HCT116 (cell line): ENCODE measurements at regions not wholly inside any gene's neighbourhood (a gene's known extent, or its start where the extent isn't known, plus 50 kb on each side); places are given as distances from the start of the nearest gene placed in this dataset.

Experiments
- ATAC-seq: fragments of 200-7000 bp; cut with Tn5 transposase; 2 replicates; pipeline ENCODE4 v1.9.1; 2020; ENCODE audit warnings: mild to moderate bottlenecking, moderate library complexity
- BruUV-seq: library from RNA; stranded (reverse); fragments of 400-500 nt; replicated peaks from 2 replicates; lab custom pipeline; 2021; lab: Mats Ljungman, UMichigan
- CTCF ChIA-PET: fragments of 300-600 bp; sonication (Branson Sonifier 250); formaldehyde crosslinking; loops from one replicate; lab custom pipeline; 2021; ENCODE audit warnings: antibody characterized with exemption; lab: Charles Lee
- POLR2A ChIA-PET: fragments of 300-600, 350-600 bp; sonication (Branson Sonifier 250); formaldehyde crosslinking; loops from one replicate; lab custom pipeline; 2021; ENCODE audit warnings: antibody characterized with exemption; lab: Charles Lee
- RAD21 ChIA-PET, 2 experiments: fragments of 300-600 bp; sonication (Branson Sonifier 250); formaldehyde crosslinking; loops; one replicate each; lab custom pipeline; 2023; ENCODE audit warnings: low total read pairs in 2 of 2; ENCODE audit not compliant: uncharacterized antibody in 2 of 2, unreplicated experiment in 2 of 2, low non-redundant PET in 1 of 2; lab: Charles Lee
- DNase-seq: peaks from one replicate; pipeline ENCODE4 v3.0.0-alpha.2; 2010; ENCODE audit warnings: low read depth, low spot score
- H2AFZ ChIP-seq: fragments of 200-600 bp; shearing (Covaris generic), sonication (generic); 2 replicates; pipeline ENCODE4 v1.6.1; 2017; ENCODE audit warnings: low read depth, mixed run types, mixed read lengths, antibody characterized with exemption, low read length; ENCODE audit not compliant: poor library complexity, severe bottlenecking
- H3K27ac ChIP-seq: 2 replicates; pipeline ENCODE4 v1.5.1; 2012; ENCODE audit warnings: low read depth, low read length
- H3K27me3 ChIP-seq: fragments of 200-600 bp; sonication (generic); 2 replicates; pipeline ENCODE4 v1.6.1; 2016; ENCODE audit warnings: mixed run types, low read length, mixed read lengths; ENCODE audit not compliant: insufficient read depth
- H3K36me3 ChIP-seq, 2 experiments: fragments of 200-500 bp in 1 of 2; fragments of 200-600 bp in 1 of 2; sonication (Bioruptor generic) in 1 of 2; sonication (generic) in 1 of 2; 2 replicates each; pipeline versions ENCODE4 v1.5.1 to v1.6.1; 2014 to 2016; ENCODE audit warnings: low read length in 2 of 2, inconsistent platforms in 1 of 2, mixed read lengths in 1 of 2, mixed run types in 1 of 2; ENCODE audit not compliant: insufficient read depth in 2 of 2, control insufficient read depth in 1 of 2
- H3K4me1 ChIP-seq, 2 experiments: fragments of 200-600 bp in 1 of 2; sonication (generic) in 1 of 2; 2 replicates each; pipeline versions ENCODE4 v1.5.1 to v1.6.1; 2012 to 2017; ENCODE audit warnings: low read length in 2 of 2, inconsistent platforms in 1 of 2, mild to moderate bottlenecking in 1 of 2, mixed read lengths in 1 of 2, mixed run types in 1 of 2, moderate library complexity in 1 of 2; ENCODE audit not compliant: insufficient read depth in 2 of 2, control insufficient read depth in 1 of 2
- H3K4me2 ChIP-seq: fragments of 200-600 bp; sonication (generic); 2 replicates; pipeline ENCODE4 v1.6.1; 2017; ENCODE audit warnings: mixed run types, low read length, mixed read lengths
- H3K4me3 ChIP-seq, 2 experiments: fragments of 200-600 bp in 1 of 2; sonication (generic) in 1 of 2; replicated peaks in 1 of 2; 2 replicates each; pipeline ENCODE4 v1.5.1; 2011 to 2016; ENCODE audit warnings: low read length in 2 of 2, control low read depth in 1 of 2, low read depth in 1 of 2, mild to moderate bottlenecking in 1 of 2, mixed read lengths in 1 of 2, mixed run types in 1 of 2
- H3K79me2 ChIP-seq: fragments of 200-600 bp; sonication (generic); 2 replicates; pipeline ENCODE4 v1.6.1; 2017; ENCODE audit warnings: mild to moderate bottlenecking, mixed run types, low read length, moderate library complexity, mixed read lengths; ENCODE audit not compliant: insufficient read depth
- H3K9ac ChIP-seq: fragments of 200-600 bp; sonication (generic); 2 replicates; pipeline ENCODE4 v1.6.1; 2016; ENCODE audit warnings: low read length, mixed read lengths
- H3K9me2 ChIP-seq: fragments of 200-600 bp; sonication (generic), shearing (Covaris generic); 2 replicates; pipeline ENCODE4 v1.6.1; 2017; ENCODE audit warnings: mixed run types, mild to moderate bottlenecking, moderate library complexity; ENCODE audit not compliant: insufficient read depth
- H3K9me3 ChIP-seq, 2 experiments: fragments of 200-500 bp in 1 of 2; fragments of 200-600 bp in 1 of 2; sonication (Bioruptor generic) in 1 of 2; sonication (generic) in 1 of 2; 2 replicates each; pipeline ENCODE4 v1.6.1; 2014 to 2017; ENCODE audit warnings: low read length in 2 of 2, mixed read lengths in 2 of 2, inconsistent platforms in 1 of 2, low read depth in 1 of 2, mild to moderate bottlenecking in 1 of 2, mixed run types in 1 of 2, moderate library complexity in 1 of 2; ENCODE audit not compliant: control insufficient read depth in 1 of 2, insufficient read depth in 1 of 2
- H4K20me1 ChIP-seq: fragments of 200-600 bp; sonication (generic), shearing (Covaris generic); 2 replicates; pipeline ENCODE4 v1.6.1; 2017; ENCODE audit warnings: mixed run types, mild to moderate bottlenecking, moderate library complexity; ENCODE audit not compliant: insufficient read depth
- CBX3 ChIP-seq: IDR thresholded peaks from 2 replicates; pipeline ENCODE4 v1.6.1; 2012; ENCODE audit warnings: low read depth
- CTCF ChIP-seq, 3 experiments: fragments of 200-600 bp in 1 of 3; sonication (generic) in 1 of 3; IDR thresholded peaks in 2 of 3; conservative IDR thresholded peaks in 1 of 3; 2 replicates each; pipeline ENCODE4 v1.5.1; 2012 to 2017; ENCODE audit warnings: low read depth in 2 of 3, low read length in 2 of 3, antibody characterized with exemption in 1 of 3, borderline replicate concordance in 1 of 3, control low read depth in 1 of 3, mild to moderate bottlenecking in 1 of 3, mixed read lengths in 1 of 3, mixed run types in 1 of 3, moderate library complexity in 1 of 3; ENCODE audit not compliant: insufficient read depth in 1 of 3
- EGR1 ChIP-seq: IDR thresholded peaks from 2 replicates; pipeline ENCODE4 v1.6.1; 2012; ENCODE audit warnings: low read depth
- EZH2 ChIP-seq: fragments of 200-600 bp; sonication (generic); IDR thresholded peaks from 2 replicates; pipeline ENCODE4 v1.6.1; 2017; ENCODE audit warnings: antibody characterized with exemption, mixed run types
- EZH2phosphoT487 ChIP-seq: fragments of 200-600 bp; IDR thresholded peaks from 2 replicates; pipeline ENCODE4 v1.6.1; 2018; ENCODE audit warnings: antibody characterized with exemption, borderline replicate concordance
- FOSL1 ChIP-seq: IDR thresholded peaks from 2 replicates; pipeline ENCODE4 v1.6.1; 2012; ENCODE audit warnings: low read depth
- JUND ChIP-seq: IDR thresholded peaks from 2 replicates; pipeline ENCODE4 v1.6.1; 2012
- POLR2A ChIP-seq: IDR thresholded peaks from 2 replicates; pipeline ENCODE4 v1.7.0; 2011; ENCODE audit warnings: borderline replicate concordance; ENCODE audit not compliant: insufficient read depth, insufficient read length; ENCODE audit errors: extremely low read depth
- POLR2AphosphoS5 ChIP-seq: IDR thresholded peaks from 2 replicates; pipeline ENCODE4 v1.6.1; 2011; ENCODE audit warnings: mild to moderate bottlenecking, low read depth, low read length, moderate library complexity
- RAD21 ChIP-seq: IDR thresholded peaks from 2 replicates; pipeline ENCODE4 v1.6.1; 2012; ENCODE audit warnings: low read depth, mild to moderate bottlenecking
- SIN3A ChIP-seq: IDR thresholded peaks from 2 replicates; pipeline ENCODE4 v1.6.1; 2012; ENCODE audit warnings: low read depth
- SP1 ChIP-seq: IDR thresholded peaks from 2 replicates; pipeline ENCODE4 v1.6.1; 2012; ENCODE audit warnings: low read depth
- YY1 ChIP-seq: IDR thresholded peaks from 2 replicates; pipeline ENCODE4 v1.6.1; 2011; ENCODE audit warnings: low read length, low read depth, moderate library complexity, mild to moderate bottlenecking; ENCODE audit not compliant: insufficient replicate concordance; ENCODE audit errors: extremely low read depth
- ZNF274 ChIP-seq: fragments of 200-500 bp; sonication (Bioruptor generic); IDR thresholded peaks from 2 replicates; pipeline ENCODE4 v1.6.1; 2014; ENCODE audit warnings: mild to moderate bottlenecking, low read depth, low read length, inconsistent platforms
- intact Hi-C: fragments of 100-400 bp; cut with micrococcal nuclease; formaldehyde crosslinking; loops from 2 replicates; pipeline ENCODE4 v1.10.0; 2022
- TF ChIP-seq, protein P1 (sequence below): IDR thresholded peaks from 2 replicates; pipeline ENCODE4 v1.6.1; 2011; ENCODE audit warnings: mild to moderate bottlenecking, low read length, moderate library complexity; ENCODE audit not compliant: insufficient replicate concordance; ENCODE audit errors: extremely low read depth
- TF ChIP-seq, protein P2 (sequence below): IDR thresholded peaks from 2 replicates; pipeline ENCODE4 v1.6.1; 2012; ENCODE audit warnings: low read depth
- TF ChIP-seq, protein P3 (sequence below): IDR thresholded peaks from 2 replicates; pipeline ENCODE4 v1.6.1; 2012

DNA sequence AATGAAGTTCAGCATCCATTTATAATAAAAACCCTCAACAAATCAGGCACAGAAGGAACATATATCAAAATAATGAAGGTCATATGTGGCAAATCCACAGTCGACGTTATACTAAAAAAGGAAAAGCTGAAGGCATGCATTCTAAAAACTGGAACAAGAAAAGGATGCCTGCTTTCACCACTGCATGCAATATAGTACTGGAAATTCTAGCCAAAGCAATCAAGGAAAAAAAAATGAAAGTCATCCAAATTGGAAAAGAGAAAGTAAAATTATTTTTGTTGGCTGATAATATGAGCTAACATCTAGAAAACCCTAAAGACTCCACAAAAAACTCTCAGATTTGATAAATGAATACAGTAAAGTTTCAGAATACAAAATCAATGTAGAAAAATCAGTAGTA is 1123.2 kb downstream of the TBL1XR1 start:
- TF ChIP-seq, protein P1, sequence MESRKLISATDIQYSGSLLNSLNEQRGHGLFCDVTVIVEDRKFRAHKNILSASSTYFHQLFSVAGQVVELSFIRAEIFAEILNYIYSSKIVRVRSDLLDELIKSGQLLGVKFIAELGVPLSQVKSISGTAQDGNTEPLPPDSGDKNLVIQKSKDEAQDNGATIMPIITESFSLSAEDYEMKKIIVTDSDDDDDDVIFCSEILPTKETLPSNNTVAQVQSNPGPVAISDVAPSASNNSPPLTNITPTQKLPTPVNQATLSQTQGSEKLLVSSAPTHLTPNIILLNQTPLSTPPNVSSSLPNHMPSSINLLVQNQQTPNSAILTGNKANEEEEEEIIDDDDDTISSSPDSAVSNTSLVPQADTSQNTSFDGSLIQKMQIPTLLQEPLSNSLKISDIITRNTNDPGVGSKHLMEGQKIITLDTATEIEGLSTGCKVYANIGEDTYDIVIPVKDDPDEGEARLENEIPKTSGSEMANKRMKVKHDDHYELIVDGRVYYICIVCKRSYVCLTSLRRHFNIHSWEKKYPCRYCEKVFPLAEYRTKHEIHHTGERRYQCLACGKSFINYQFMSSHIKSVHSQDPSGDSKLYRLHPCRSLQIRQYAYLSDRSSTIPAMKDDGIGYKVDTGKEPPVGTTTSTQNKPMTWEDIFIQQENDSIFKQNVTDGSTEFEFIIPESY, result no peak
- TF ChIP-seq EGR1 (no peak), RAD21 (no peak), JUND (no peak), ZNF274 (no peak), SP1 (no peak), EZH2phosphoT487 (no peak), YY1 (no peak), CTCF (IDR thresholded peaks at IDR 0.05 in 2 of 3, conservative IDR thresholded peaks at IDR 0.05 in 1 of 3; ENCODE audit: borderline replicate concordance in 1 of 3, insufficient read depth in 1 of 3, low read depth in 2 of 3, low read length in 2 of 3) (no peak), POLR2AphosphoS5 (no peak), POLR2A (no peak), EZH2 (no peak), FOSL1 (no peak), SIN3A (no peak), CBX3 (no peak)
- TF ChIP-seq, protein P2, sequence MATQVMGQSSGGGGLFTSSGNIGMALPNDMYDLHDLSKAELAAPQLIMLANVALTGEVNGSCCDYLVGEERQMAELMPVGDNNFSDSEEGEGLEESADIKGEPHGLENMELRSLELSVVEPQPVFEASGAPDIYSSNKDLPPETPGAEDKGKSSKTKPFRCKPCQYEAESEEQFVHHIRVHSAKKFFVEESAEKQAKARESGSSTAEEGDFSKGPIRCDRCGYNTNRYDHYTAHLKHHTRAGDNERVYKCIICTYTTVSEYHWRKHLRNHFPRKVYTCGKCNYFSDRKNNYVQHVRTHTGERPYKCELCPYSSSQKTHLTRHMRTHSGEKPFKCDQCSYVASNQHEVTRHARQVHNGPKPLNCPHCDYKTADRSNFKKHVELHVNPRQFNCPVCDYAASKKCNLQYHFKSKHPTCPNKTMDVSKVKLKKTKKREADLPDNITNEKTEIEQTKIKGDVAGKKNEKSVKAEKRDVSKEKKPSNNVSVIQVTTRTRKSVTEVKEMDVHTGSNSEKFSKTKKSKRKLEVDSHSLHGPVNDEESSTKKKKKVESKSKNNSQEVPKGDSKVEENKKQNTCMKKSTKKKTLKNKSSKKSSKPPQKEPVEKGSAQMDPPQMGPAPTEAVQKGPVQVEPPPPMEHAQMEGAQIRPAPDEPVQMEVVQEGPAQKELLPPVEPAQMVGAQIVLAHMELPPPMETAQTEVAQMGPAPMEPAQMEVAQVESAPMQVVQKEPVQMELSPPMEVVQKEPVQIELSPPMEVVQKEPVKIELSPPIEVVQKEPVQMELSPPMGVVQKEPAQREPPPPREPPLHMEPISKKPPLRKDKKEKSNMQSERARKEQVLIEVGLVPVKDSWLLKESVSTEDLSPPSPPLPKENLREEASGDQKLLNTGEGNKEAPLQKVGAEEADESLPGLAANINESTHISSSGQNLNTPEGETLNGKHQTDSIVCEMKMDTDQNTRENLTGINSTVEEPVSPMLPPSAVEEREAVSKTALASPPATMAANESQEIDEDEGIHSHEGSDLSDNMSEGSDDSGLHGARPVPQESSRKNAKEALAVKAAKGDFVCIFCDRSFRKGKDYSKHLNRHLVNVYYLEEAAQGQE, result no peak
- TF ChIP-seq, protein P3, sequence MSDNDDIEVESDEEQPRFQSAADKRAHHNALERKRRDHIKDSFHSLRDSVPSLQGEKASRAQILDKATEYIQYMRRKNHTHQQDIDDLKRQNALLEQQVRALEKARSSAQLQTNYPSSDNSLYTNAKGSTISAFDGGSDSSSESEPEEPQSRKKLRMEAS, result no peak
- Histone ChIP-seq H3K4me2 (no peak overlapping the region), H2AFZ (no peak overlapping the region), H3K9me2 (no peaks in the 10 kb centered on the region), H3K9ac (no peak overlapping the region), H3K27me3 (no peaks in the 10 kb centered on the region), H3K27ac (no peak overlapping the region), H3K36me3 (no peaks in the 10 kb centered on the region), H4K20me1 (no peaks in the 10 kb centered on the region), H3K4me3 (no peak overlapping the region), H3K9me3 (no peaks in the 10 kb centered on the region), H3K79me2 (no peaks in the 10 kb centered on the region), H3K4me1 (no peaks in the 10 kb centered on the region)
- ChIA-PET CTCF (no interaction called here), POLR2A (no interaction called here), RAD21 (no interaction called here)
- ATAC-seq (no peak), DNase-seq (no peak)
- no TSS peak for BruUV-seq
- intact Hi-C loops, result no loop called here
